ENCODE measurements at regions not wholly inside any gene's neighbourhood (a gene's known extent, or its start where the extent isn't known, plus 50 kb on each side); places are given as distances from the start of the nearest gene placed in this dataset.
A peak's percentile ranks its signal among the peaks of the same experiment; 100 is the strongest.
"Not testable (repeated sequence)": the region's sequence is repeated elsewhere in the genome, so short reads cannot be mapped to it uniquely, and the experiment has no call there.

DNA sequence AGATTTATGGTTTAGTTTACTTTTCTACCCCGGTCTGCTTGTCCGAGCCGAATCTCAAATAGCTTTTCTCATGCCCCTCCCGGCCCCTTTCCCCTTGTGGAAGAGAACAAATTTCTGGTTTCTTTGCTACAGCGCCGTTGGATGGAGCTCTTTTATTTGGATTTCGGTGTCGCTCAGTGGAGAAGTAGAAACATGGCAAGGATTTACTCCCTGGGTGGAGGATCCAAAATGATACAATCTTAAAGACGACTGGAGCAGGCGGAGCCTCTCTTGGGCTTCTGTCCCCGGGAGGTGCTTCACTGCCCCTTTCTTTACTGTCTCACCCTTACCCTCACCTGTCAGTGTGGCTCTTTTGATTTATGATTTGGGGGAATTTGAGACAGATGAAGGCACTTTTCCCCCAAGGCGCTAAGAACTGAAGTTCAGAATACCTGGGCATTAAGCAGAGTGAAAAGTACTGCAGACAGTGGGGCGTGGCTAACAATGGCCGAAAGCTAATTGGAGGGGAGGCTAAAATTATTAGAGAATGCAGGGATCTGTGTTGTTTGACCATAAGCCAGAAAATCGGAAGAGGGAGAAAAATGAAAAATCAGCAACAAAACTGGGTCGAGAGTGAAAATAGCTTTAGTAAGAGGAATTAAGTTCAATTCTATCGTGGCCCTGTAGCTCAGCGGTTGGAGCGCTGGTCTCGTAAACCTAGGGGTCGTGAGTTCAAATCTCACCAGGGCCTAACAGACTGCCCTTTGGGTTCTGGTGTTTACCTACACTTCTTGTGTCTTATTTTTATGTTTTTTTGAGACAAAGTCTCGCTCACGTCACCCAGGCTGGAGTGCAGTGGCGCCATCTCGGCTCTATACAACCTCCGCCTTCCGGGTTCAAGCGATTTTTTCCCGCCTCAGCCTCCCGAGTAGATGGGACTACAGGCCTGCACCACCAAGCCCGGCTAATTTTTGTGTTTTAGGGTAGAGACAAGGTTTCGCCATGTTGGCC is 145.1 kb upstream of the ZNF184 start:
- DNase-seq (ENCODE audit: low read depth): no peak

DNA sequence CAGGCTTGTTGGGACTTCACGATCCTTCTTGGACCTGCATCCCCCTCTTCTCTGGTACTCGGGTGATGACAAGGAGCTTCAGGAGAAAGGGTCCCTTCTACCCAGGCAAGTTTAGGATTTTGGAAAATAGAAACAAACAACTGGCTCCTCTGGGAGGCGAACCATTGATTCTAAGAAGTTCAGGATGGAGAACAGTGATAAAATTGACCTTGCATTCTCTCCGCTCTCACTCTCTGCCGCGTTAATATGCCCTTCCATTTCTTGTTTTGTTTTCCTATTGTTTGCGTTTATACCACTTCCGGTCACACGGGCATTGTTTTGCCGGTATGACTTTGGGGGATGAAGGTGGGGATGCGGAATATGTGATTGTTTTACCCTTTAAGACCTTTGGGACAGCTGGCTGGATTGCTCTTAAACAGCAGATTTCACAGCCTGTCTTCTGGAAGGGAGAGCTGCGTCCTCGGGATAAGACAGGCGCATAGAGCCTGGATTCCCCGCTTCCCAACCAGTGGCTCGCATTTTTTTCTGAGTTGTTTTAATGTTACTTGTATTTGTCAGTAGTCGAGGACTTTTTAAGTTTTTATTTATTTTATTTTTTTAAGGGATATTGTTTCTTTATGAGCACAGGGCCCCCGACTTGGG is 144.3 kb upstream of the ZNF184 start:
- DNase-seq (ENCODE audit: low read depth): no peak

DNA sequence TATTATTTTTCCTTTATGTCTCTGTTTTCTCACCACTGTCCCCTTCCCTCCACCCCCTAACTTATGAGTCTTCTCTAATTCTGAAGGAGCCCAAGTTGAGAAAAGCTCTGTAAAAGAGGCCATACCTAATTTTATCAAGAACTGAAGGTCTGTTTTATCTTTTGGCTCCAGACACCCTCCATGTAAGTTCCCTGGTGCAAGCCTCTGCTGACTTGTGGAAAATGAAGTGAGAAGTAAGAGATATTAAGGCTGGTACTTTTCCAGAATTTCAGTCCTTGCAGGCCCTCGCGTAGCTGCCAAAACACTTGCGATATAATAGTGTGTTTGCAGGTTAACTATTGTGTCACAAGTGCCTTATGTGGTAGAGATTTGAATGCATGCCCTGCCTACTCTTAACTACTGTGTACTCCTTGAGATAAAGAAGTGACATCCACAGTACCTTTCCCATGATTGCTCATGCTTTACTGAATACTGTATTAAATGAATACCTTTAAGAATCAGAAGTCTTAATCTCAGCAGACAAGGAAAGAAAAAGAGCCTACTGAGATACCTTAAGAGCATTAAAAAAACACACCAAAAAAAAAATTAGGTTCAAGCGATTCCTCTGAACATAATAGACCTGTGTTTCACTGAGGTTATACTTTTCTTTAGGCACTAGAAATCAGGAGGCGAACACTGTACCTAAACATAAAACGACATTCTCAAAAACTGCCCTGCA is 143.6 kb upstream of the ZNF184 start:
- DNase-seq (ENCODE audit: low read depth): no peak

DNA sequence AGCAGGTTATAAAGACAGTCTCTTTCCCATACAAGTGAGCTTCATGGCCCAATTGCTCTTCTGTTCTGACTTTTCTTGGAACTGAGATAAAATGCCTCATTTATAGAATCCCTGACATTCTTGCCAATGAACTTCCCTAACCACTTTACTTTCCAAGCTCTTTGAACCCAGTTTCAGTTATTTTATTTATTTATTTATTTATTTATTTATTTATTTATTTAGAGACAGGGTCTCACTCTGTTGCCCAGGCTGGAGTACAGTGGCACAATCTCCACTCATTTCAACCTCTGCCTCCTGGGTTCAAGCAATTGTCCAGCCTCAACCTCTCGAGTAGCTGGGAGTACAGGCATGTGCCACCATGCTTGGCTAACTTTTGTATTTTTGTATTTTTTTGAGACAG is 138.5 kb upstream of the ZNF184 start:
- no peak for DNase-seq (ENCODE audit: low read depth)

DNA sequence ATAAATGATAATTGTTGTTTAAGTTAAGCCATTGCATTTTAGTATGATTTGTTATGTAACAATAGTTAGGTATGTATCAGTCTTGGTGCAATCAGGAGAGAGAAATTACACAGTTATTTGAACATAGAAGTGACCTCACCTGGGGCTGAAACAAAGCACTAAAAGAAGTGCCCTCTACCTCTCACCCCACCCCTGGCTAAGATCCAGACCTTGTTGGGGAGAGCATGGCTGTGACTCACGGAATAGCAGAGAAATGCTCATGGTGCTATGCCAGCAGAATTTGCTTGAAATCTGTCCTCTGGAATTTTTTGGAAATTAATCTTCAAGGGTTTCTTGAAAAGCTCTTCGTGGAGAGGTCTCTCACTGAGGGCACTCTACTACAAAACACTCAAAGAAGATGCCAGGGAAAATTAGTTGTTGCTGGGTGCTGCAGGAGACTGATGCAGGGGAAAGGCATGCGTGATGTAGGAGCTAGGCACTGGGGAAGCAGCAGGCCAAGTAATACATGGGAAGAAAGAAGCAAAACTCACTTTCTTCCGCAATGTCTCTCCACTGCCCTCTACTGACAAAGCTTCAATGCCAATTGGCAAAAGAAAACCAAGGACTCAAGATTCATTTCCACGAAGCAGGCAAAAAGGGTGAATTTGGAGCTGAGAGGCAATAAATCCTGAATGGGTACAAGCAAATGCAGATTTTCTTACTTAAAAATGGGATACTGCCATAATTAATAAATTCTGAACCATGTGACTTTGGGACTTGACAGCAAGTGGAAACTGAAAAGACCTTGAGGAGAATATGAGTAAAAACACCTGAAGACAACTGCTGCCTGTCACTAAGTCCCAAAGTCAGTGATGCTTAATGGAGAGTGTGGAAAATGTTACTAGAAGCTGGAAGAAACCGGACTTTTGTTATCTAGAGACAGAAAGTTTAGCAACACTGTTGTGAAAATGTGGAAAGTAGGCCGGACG is 136.3 kb upstream of the ZNF184 start:
- no peak for DNase-seq (ENCODE audit: low read depth)

DNA sequence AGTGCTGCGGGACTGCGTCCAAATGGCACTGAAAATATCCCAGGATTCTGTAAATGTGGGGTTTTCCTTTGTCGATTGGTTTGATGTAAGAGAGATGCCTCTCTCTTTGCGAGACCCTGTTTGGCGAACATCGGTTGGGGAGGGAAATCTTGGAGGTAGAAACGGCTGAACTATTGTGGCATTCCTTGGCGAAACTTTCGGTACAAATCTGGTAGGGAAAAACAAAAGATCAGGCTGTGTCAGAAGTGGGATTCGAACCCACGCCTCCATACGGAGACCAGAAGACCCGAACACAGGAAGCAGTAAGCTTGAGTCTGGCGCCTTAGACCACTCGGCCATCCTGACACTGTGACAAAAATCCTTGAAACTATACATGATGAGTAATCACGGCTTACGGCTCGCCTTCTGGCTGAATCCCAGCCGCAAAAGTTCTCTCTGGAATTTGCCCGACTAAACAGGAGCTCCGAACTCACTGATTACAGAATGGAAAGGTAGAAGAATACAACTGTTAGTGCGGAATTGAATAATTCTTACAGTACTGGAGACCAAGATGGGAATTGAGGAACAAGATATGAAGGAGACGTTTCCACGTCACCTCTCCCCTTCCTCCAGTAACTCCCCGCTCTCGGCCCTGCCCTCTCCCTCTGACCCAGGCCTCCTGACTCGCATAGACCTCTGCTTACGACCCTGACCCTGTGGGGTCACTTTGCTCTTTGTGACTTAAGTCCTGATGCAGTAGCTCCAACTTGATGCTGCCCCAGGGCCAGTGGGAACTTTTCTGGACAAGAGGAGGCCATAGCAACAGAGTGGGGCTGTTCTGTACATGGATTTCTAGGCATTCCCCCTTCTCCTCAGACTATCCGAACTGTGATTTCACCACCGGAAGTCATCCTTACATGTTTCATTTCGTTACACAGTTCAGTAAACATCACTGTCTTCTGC is 132.8 kb upstream of the ZNF184 start:
- no peak for DNase-seq (ENCODE audit: low read depth)

DNA sequence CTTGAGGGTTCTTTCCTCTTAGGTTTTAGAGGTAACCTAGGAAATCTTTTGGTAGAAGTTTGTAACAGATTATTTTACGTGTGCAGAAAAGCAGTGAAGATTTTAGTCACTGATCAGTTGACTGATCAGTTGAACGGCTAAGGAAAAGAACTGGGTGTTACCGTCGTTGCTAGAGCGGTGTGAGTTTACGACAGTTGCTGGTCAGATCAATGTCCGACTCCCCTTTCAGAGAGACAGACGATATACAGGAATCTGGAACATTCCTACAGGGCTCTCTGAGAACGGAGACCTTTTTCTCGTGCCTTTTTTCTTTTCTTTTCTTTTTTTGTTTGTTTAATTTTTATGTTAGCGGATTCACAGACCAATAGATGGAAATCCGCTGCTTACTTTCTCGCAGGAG is 132.1 kb upstream of the ZNF184 start:
- DNase-seq (ENCODE audit: low read depth): no peak

DNA sequence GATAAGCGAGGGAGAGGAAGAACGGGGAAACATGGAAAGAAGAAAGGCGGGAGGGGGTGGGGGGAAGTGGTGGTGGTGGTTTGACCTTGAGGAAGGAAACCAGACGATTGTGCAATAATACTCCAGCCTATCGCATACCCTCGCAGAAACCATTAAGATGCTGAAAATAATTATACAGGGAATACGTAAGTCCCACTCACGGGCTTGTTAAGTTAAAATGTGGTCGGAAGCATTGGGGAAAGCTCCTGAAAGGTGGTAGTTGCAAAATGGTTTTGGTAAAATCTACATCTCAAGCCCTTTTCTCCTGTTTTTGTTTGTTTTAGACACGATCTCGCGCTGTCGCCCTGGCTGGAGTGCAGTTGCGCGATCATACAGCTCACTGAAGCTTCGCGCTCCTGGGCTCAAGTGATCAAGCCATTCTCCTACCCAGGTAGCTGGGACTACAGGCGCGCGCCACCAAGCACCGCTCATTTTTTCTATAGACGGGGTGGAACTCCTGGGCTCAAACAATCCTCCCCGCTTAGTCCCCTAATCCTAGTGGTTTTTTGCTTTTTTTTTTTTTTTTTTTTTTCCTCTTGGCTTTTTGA is 128.9 kb upstream of the ZNF184 start:
- no peak for DNase-seq (ENCODE audit: low read depth)

DNA sequence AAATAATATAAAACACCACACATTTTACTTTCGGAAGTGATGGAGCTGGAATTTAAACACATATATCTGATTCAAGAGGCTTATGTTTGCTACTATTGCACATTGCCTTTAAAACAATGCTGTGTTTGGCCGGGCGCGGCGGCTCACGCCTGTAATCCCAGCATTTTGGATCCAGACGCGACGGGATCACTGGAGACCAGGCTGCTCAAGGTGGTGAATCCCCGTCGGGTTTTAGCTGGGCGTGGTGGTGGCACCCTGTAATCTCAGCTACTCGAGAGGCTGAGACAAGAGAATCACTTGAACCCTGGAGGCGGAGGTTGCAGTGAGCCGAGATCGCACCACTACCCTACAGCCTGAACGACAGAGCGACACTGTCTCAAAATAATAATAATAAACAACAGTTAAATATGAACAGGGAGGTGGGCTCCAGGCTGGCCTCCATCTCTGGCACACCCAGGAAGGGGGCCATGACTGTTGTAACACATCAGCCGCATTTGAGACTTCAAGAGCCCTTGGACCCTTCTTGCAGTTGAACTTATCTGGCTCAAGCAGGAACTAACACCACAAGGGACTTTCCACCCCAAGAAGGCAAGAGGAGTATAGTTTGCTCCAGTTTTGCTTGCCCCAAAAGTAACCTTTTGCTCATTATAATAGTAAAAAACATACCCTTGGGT is 127.1 kb upstream of the ZNF184 start:
- DNase-seq (ENCODE audit: low read depth): no peak

DNA sequence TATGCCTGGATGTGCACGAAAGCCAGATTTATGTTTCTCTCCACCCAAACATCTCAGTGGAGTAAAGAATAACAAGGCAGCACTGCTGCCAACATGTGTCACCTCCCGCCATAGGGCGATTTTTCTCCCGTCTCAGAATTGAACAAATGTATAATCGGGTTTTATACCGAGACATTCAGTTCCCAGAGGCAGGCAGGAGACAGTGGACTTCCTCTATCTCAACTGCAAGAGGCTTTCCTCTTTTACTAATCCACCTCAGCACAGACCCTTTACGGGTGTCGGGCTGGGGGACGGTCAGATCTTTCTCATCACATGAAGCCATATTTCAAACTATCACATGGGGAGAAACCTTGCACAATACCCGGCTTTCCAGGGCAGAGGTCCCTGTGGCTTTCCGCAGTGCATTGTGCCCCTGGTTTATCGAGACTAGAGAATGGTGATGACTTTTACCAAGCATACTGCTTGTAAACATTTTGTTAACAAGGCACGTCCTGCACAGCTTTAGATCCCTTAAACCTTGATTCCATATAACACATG is 124.2 kb upstream of the ZNF184 start:
- DNase-seq (ENCODE audit: low read depth): not testable (repeated sequence)

DNA sequence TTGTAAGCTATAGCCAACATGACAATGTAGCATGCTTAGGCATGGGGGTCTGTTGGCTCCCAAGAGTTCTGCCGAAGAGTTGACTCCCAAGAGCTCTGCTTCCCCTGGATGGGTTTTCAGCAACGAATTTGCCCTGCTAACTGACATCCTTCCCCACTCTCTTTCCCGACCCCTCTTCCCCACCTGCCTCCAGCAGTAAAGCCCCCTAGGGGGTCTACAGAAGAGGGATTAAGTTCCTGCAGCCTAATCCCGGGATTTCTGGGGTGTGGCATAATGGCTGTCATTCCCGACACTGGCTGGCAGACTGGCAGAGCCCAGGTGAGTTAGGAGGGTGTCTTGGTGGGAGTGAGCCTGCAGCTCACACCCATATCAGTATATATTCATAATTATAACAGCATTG is 121.0 kb upstream of the ZNF184 start:
- no peak for DNase-seq (ENCODE audit: low read depth)

DNA sequence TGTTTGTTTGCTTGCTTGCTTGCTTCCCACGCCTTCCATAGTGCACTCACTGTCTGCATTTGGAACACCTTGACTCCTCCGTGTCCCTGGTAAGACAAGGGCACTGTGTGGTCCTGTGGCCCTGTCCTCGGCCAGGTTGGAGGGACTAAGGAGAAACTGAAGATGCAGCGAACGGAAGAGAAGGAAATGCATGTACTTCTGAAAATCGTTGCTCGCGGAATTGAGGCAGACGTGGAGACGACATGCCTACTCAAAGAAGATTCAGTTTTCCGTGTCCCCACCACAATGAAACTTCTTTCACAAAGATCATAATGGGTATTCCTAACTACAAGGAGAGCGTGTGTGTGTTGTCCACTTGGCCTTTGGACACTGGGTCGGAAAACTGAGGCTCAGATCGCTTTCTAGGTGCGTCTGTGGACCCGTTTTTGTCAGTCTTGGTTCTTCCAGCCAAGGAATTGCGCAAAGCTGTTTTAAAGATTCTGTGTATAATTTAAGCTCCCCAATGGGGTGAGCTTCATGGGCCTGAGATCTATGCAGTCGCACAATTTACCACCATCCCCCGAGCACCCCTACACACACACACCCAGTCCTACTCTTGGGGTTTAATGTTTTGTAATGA is 120.4 kb upstream of the ZNF184 start:
- DNase-seq (ENCODE audit: low read depth): no peak

DNA sequence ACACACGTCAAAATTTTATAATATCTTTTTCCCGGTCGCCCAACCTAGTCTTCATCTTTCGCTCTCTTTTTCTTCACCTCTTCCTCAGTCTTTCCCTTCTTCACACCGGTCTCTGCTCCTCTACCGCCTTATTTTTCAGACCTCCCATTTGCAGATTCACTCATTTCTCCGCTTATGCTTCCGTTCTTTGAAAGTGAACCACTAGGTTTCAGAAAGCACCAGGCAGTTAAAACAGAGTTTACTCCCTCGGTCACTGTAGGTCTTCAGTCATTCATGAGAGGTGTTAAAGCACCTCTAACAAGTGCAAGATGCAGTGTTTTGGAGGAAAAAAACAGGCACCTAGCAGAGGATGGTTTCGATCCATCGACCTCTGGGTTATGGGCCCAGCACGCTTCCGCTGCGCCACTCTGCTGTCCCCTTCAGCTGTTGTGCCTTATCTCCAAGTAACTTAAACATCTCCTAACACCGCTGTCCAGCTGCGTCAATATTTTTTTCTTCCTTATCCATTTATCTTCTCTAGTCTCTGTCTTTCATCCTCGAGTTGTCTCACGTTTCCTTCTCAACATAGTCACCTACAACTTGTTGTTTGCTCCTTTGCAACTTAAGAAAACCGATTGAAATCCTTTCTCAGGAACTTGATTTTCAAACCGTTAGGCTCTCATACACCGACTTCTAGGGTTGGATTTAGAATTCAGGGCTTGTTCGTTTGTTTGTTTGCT is 119.7 kb upstream of the ZNF184 start:
- peak; percentile 89 for DNase-seq (ENCODE audit: low read depth)

DNA sequence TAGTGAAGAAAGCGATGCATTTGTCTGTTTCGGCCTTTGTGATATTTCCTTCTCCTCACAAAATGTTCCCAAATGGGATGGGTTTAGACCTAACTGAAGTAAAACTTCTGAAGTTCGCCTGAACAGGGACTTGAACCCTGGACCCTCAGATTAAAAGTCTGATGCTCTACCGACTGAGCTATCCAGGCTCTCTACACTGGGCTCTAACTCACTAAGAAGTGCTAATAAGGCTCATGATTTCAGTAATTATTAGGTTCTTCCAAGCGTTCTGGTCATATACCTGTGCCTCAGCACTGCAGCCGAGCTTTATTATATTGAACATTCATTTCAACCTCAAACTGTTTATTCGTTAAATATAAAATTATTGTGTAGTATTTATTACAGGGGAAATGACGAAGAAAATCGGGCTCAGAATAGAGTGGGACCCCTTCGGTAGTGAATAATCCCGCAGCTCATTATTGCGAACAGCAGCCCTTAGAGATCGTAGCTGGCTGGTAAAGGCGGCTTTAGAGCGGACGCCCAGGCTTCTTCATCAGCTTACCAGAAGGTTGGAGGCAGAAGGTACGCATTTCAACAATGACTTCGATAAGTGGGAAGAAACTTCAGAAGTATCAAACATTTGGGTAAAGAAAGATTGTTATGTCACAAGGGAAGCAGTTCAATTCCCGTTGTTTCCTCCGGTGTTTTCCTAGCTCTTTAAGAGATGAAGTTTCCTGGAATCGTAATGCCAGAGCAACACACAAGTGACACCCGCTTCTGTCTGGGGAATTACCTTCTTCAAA is 119.0 kb upstream of the ZNF184 start:
- peak; percentile 29 for DNase-seq (ENCODE audit: low read depth)

DNA sequence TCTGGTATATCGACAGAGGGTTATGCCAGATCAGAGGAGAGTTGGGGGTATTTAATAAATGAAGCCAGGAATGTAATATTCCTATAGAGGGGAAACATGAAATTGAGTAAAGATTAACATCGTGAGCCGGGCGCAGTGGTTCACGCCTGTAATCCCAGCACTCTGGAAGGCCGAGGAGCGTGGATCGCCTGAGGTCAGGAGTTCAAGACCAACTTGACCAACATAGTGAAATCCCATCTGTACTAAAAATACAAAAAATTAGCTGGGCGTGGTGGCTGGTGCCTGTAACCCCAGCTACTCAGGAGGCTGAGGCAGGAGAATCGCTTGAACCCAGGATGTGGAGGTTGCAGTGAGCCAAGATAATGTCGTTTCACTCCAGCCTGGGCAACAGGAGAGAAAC is 112.4 kb upstream of the ZNF184 start:
- DNase-seq (ENCODE audit: low read depth): not testable (repeated sequence)

DNA sequence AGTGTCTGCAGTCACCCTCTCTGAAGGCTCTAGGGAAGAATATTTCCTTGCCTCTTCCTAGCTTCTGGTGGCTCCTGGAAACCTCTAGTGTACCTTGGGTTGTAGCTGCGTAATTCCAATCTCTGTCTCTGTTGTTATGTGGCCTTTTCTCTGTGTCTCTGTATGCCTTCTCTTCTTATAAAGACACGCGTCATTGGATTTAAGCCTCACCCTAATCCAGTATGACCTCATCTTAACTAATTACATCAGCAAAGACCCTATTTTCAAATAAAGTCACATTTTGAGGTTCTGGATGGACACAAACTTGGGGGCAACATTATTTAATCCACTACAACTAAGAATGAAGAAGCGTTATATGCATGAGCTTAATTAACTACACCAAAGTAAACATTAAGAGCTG is 111.4 kb upstream of the ZNF184 start:
- no peak for DNase-seq (ENCODE audit: low read depth)
